Nephron (organoid): ENCODE measurements at regions not wholly inside any gene's neighbourhood (a gene's known extent, or its start where the extent isn't known, plus 50 kb on each side); places are given as distances from the start of the nearest gene placed in this dataset.

ENCODE experiments used
- H3K27ac Mint-ChIP-seq, 3 experiments: 2 replicates each; pipeline ENCODE4 v1.8.0; 2020; ENCODE audit warnings: mixed read lengths in 3 of 3, mild to moderate bottlenecking in 2 of 3, moderate library complexity in 1 of 3
- H3K27me3 Mint-ChIP-seq: 2 replicates; pipeline ENCODE4 v1.8.0; 2021; ENCODE audit warnings: low read depth, mild to moderate bottlenecking, moderate library complexity, mixed read lengths
- H3K36me3 Mint-ChIP-seq: 2 replicates; pipeline ENCODE4 v1.8.0; 2020; ENCODE audit warnings: low read depth, mixed read lengths
- H3K4me1 Mint-ChIP-seq: 2 replicates; pipeline ENCODE4 v1.8.0; 2020; ENCODE audit warnings: mixed read lengths
- H3K4me3 Mint-ChIP-seq, 3 experiments: 2 replicates each; pipeline ENCODE4 v1.8.0; 2020; ENCODE audit warnings: mild to moderate bottlenecking in 3 of 3, mixed read lengths in 3 of 3, moderate library complexity in 2 of 3
- H3K9me3 Mint-ChIP-seq: 2 replicates; pipeline ENCODE4 v1.8.0; 2020; ENCODE audit warnings: mixed read lengths
- TF ChIP-seq, protein P1 (sequence below), 3 experiments: fragments of 200-600 bp; sonication (generic); IDR thresholded peaks; one replicate each; pipeline ENCODE4 v1.5.0; 2021; ENCODE audit warnings: antibody characterized with exemption in 3 of 3; ENCODE audit not compliant: unreplicated experiment in 3 of 3

DNA sequence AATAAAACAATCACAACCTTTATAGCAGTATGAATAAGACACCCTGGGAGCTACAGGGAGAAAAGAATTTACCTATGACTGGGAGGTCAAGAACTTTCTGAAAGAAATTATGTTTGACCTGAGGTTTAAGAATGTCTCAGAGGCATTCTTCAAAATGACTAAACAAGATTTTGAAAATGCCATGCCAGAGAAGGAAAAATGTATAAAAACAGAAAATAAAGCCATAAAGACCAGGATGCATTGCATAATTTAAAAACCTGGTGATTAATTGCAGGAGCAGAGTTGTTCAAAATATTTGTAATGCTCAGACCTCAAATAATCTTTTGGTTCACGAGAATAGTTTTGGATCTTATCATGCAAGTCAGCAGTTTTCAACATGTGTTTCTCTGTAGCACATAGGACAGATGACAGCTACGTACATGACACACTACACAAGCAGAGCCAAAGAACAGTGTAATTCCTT is 954.7 kb upstream of the ARRDC3 start:
- Mint-ChIP-seq H3K4me1 (no peaks in the 10 kb centered on the region), H3K4me3 (no peak overlapping the region), H3K27ac (no peak overlapping the region), H3K9me3 (no peaks in the 10 kb centered on the region), H3K36me3 (no peaks in the 10 kb centered on the region), H3K27me3 (no peaks in the 10 kb centered on the region)
- TF ChIP-seq, protein P1, sequence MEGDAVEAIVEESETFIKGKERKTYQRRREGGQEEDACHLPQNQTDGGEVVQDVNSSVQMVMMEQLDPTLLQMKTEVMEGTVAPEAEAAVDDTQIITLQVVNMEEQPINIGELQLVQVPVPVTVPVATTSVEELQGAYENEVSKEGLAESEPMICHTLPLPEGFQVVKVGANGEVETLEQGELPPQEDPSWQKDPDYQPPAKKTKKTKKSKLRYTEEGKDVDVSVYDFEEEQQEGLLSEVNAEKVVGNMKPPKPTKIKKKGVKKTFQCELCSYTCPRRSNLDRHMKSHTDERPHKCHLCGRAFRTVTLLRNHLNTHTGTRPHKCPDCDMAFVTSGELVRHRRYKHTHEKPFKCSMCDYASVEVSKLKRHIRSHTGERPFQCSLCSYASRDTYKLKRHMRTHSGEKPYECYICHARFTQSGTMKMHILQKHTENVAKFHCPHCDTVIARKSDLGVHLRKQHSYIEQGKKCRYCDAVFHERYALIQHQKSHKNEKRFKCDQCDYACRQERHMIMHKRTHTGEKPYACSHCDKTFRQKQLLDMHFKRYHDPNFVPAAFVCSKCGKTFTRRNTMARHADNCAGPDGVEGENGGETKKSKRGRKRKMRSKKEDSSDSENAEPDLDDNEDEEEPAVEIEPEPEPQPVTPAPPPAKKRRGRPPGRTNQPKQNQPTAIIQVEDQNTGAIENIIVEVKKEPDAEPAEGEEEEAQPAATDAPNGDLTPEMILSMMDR (IDR thresholded peaks at IDR 0.05; ENCODE audit: unreplicated experiment in 3 of 3) = no peak

- H3K4me1 Mint-ChIP-seq = no peaks in the 10 kb centered on the region
- no peaks in the 10 kb centered on the region for H3K36me3 Mint-ChIP-seq
- H3K4me3 Mint-ChIP-seq = no peak overlapping the region
- no peak overlapping the region for H3K27ac Mint-ChIP-seq
- no peaks in the 10 kb centered on the region for H3K9me3 Mint-ChIP-seq
- TF ChIP-seq, protein P1 (IDR thresholded peaks at IDR 0.05; ENCODE audit: unreplicated experiment in 3 of 3) = no peak
- H3K27me3 Mint-ChIP-seq = no peaks in the 10 kb centered on the region
Observed at GRCh38 chr5:92332039-92332438, 948.9 kb upstream of the ARRDC3 start.

DNA sequence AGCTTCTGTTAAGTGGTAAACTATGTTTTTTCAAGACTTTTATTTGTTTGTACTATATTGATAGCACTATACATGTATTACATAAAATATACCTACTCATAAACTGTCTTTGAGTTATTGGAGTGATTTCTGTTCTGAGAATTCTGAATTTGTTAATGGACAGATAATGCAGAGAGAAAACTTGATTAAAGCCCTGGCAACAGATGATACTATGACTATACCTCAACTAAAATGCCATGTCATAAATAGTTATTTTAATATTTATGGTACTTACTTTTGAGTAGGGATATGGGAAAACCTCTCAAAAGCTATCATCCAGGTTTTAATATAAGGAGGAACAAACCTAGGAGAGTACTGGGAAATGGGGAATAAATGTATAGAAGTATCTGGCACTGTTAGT is 947.2 kb upstream of the ARRDC3 start:
- no peak overlapping the region for H3K27ac Mint-ChIP-seq
- H3K4me3 Mint-ChIP-seq = no peak overlapping the region
- H3K36me3 Mint-ChIP-seq = no peaks in the 10 kb centered on the region
- H3K9me3 Mint-ChIP-seq = no peaks in the 10 kb centered on the region
- no peaks in the 10 kb centered on the region for H3K27me3 Mint-ChIP-seq
- TF ChIP-seq, protein P1 (IDR thresholded peaks at IDR 0.05; ENCODE audit: unreplicated experiment in 3 of 3) = no peak
- no peaks in the 10 kb centered on the region for H3K4me1 Mint-ChIP-seq

DNA sequence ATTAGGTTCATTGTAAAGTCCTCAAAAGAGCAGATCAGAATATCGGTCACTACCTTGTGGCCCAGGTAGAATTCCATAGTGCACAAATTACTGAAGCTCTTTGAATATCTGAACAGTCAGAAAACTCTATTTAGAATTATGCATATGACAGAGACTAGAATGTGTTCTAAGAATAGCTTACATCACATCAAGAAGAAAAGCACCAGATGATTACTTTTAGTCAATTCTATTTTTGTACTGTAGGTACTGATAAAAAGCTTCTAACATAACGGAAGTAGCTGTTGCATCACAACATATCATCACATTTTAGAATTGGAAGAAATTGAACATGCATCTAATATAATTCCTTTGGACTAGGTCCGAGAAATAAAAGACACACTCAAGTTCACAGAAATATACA is 946.6 kb upstream of the ARRDC3 start:
- H3K27ac Mint-ChIP-seq = no peak overlapping the region

DNA sequence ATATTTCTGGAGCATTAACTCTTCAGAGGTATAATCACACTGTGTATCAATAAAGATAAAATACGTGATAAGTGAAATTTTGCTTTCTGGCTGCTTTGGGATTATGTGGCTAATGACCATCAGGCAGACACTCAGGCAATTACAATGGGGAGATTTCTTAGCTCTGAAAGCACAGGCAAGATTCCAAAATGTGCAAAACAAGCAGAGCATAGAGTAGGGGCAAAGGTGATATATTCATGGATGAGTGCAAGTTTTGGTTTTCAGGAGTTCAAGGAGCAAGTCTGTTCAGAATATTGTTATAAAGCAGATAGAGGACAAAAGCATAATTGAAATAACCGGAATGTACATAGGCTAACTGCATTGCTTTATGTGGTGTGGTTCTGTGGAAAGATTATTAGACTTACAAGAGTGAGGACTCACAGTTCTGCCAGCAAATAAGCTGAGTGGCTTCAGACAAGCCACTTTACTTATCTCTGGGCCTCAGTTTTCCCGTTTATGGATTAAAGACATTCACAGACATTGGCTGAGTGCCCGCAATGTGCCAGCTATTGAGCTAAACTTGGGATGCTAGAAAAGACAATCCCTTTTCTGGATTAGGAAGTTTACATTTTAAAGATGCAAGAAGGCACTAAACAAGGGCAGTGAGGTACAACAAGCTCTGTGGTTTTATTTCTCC is 945.6 kb upstream of the ARRDC3 start:
- Mint-ChIP-seq H3K36me3 (no peaks in the 10 kb centered on the region), H3K4me3 (no peak overlapping the region), H3K4me1 (no peaks in the 10 kb centered on the region), H3K9me3 (no peaks in the 10 kb centered on the region), H3K27ac (peak overlapping the region in 1 of 3 experiments; percentile 5), H3K27me3 (no peaks in the 10 kb centered on the region)
- TF ChIP-seq, protein P1 (IDR thresholded peaks at IDR 0.05; ENCODE audit: unreplicated experiment in 3 of 3) = no peak

More for the DNA sequence above, 946.6 kb upstream of the ARRDC3 start:
- Mint-ChIP-seq H3K9me3 (no peaks in the 10 kb centered on the region), H3K4me3 (no peak overlapping the region), H3K27me3 (no peaks in the 10 kb centered on the region), H3K4me1 (no peaks in the 10 kb centered on the region), H3K36me3 (no peaks in the 10 kb centered on the region)
- TF ChIP-seq, protein P1 (IDR thresholded peaks at IDR 0.05; ENCODE audit: unreplicated experiment in 3 of 3) = no peak

GRCh38 chr5:92320446-92320845 is 937.3 kb upstream of the ARRDC3 start:
- Mint-ChIP-seq H3K4me3 (no peak overlapping the region), H3K4me1 (no peaks in the 10 kb centered on the region), H3K27ac (peak overlapping the region in 1 of 3 experiments; percentile 43), H3K36me3 (no peaks in the 10 kb centered on the region), H3K27me3 (no peaks in the 10 kb centered on the region), H3K9me3 (peaks cover 4% of the 10 kb centered on the region)
- TF ChIP-seq, protein P1 (IDR thresholded peaks at IDR 0.05; ENCODE audit: unreplicated experiment in 3 of 3) = no peak
